ENCODE measurements at regions not wholly inside any gene's neighbourhood (a gene's known extent, or its start where the extent isn't known, plus 50 kb on each side); places are given as distances from the start of the nearest gene placed in this dataset.

DNA sequence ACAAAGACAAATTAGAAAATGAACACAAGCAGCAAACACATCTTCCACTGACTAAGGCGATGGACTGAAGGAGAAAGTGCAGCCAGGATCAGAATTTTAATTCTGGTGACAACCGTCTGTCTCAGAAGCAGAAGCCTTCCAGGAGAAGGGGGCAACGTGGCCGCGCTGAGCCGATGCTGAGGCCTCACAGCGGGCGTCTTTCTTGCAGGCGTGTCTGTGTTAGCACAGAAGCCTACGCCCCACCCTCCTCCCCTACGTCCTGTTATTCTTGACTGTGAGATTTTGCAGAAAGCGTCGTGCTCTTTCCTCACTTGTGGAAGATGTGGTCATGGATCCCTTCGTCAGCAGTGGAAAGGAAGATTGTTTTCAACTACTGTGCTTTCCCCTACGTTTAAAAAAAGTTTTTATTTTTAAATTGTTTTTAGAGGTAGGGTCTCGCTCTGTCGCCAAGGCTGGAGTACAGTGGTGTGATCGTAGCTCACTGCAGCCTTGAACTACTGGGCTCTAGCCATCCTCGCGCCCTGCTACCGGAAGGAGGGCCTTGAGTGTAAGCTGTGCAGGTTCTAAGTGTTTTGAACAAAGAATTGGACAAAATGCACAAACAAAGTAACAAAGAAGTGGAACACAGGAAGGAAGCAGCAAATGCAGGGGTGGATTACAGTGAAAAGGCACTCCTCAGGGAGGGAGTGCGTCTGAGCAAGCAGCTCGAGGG lies 422.0 kb downstream of the GALR1 start:
- no peak for TF ChIP-seq CTCF (conservative IDR thresholded peaks at IDR 0.05; ENCODE audit: low read depth, low read length)
- TF ChIP-seq EZH2 (IDR thresholded peaks at IDR 0.05; ENCODE audit: borderline replicate concordance, low read depth, low read length, poor library complexity, severe bottlenecking): no peak
